PC-9 (cell line): ENCODE measurements at regions not wholly inside any gene's neighbourhood (a gene's known extent, or its start where the extent isn't known, plus 50 kb on each side); places are given as distances from the start of the nearest gene placed in this dataset.

ENCODE experiments used
- CTCF ChIP-seq: fragments of 200-600 bp; sonication (generic); conservative IDR thresholded peaks from 2 replicates; pipeline ENCODE4 v1.6.1; 2017; ENCODE audit warnings: mixed run types, antibody characterized with exemption, mild to moderate bottlenecking, moderate library complexity
- EZH2 ChIP-seq: fragments of 200-600 bp; sonication (generic); IDR thresholded peaks from 2 replicates; pipeline ENCODE4 v1.8.0; 2017; ENCODE audit warnings: antibody characterized with exemption, low read depth

DNA sequence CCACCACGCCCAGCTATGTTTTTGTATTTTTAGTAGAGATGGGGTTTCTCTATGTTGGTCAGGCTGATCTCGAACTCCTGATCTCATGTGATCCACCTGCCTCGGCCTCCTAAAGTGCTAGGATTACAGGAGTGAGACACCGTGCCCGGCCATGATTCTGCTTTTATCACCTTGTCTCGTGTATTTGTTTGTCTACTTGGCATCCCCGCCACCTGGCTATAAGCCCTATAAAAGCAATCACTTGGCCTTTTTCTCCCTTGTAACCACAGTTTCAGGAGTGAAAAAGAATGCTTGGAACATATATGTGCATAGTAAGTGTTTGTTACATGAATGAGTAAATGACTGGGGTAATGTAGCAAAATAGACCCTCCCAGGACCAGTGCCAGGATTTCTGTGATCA is 77.5 kb upstream of the PAPOLG start:
- no peak for TF ChIP-seq CTCF
- TF ChIP-seq EZH2: no peak
